ENCODE measurements at regions not wholly inside any gene's neighbourhood (a gene's known extent, or its start where the extent isn't known, plus 50 kb on each side); places are given as distances from the start of the nearest gene placed in this dataset.

DNA sequence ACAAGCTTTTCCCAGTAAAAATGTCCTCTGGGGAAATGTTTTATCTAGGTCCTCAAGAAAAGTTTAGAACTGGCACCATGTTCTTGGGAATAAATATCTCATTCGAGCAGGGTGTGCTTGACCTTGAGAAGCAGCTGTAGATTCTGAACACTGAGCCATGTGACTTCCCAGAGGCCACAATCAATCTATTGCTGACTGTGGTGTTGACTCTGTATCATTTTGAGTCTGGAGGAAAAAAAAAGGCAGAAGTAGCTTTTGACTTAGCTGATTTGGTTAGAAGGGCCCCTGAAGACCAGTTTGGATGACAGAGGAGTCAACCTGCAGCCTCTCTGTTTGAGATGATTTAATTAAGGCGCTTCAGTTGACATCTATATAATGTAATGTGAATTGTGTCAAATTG lies 592.4 kb upstream of the SEL1L start:
- intact Hi-C loops (cut with DNase I, micrococcal nuclease) = no loop called here
- Mint-ChIP-seq H3K9me3 (peaks cover 8% of the 10 kb centered on the region), H3K4me1 (ENCODE audit: low read depth) (no peaks in the 10 kb centered on the region), H3K4me3 (no peak overlapping the region), H3K36me3 (ENCODE audit: low read depth) (no peaks in the 10 kb centered on the region), H3K27me3 (no peaks in the 10 kb centered on the region), H3K27ac (no peak overlapping the region)
- H3K36me3 ChIP-seq (ENCODE audit: insufficient read depth, low read length) = no peaks in the 10 kb centered on the region
- no peaks in the 10 kb centered on the region for H3K4me1 ChIP-seq (ENCODE audit: insufficient read depth, low read length)
- CTCF ChIA-PET = no interaction called here
- ATAC-seq (ENCODE audit: poor library complexity) (no peak), DNase-seq (no peak)
- H3K27me3 ChIP-seq (ENCODE audit: control insufficient read depth in 1 of 2, insufficient read depth in 2 of 2, low read length in 2 of 2) = no peaks in the 10 kb centered on the region
- TF ChIP-seq, protein P1, sequence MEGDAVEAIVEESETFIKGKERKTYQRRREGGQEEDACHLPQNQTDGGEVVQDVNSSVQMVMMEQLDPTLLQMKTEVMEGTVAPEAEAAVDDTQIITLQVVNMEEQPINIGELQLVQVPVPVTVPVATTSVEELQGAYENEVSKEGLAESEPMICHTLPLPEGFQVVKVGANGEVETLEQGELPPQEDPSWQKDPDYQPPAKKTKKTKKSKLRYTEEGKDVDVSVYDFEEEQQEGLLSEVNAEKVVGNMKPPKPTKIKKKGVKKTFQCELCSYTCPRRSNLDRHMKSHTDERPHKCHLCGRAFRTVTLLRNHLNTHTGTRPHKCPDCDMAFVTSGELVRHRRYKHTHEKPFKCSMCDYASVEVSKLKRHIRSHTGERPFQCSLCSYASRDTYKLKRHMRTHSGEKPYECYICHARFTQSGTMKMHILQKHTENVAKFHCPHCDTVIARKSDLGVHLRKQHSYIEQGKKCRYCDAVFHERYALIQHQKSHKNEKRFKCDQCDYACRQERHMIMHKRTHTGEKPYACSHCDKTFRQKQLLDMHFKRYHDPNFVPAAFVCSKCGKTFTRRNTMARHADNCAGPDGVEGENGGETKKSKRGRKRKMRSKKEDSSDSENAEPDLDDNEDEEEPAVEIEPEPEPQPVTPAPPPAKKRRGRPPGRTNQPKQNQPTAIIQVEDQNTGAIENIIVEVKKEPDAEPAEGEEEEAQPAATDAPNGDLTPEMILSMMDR (IDR thresholded peaks at IDR 0.05) = no peak
- H3K27ac ChIP-seq (ENCODE audit: low read depth in 1 of 2, low read length in 2 of 2) = no peak overlapping the region
- POLR2A ChIA-PET = no interaction called here
- no peaks in the 10 kb centered on the region for H3K9me3 ChIP-seq (ENCODE audit: control insufficient read depth in 1 of 2, insufficient read depth in 1 of 2, low read length in 2 of 2)
- no peak overlapping the region for H3K4me3 ChIP-seq (ENCODE audit: low read length)

DNA sequence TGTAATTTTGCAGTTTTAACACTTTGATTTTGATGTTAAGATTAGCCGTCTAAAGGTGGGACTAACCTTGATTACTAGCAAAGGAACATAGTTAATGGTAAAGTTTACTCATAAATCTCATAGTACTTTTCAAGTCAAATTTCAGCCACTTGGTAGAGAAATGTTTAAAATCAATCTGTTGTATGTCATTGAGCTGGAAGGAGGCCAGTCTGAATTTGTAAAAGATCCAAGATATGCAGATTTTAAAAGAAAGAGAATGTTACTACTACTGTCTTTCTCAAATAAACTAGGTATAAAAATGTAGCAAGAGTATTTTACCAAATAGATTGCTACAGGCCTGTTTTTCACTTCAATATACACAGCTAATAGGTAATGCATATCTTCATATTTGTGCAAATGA lies 600.8 kb upstream of the SEL1L start:
- H3K36me3 ChIP-seq (ENCODE audit: insufficient read depth, low read length) = no peaks in the 10 kb centered on the region
- H3K27ac ChIP-seq (ENCODE audit: low read depth in 1 of 2, low read length in 2 of 2) = no peak overlapping the region
- ATAC-seq (ENCODE audit: poor library complexity) = no peak
- no peaks in the 10 kb centered on the region for H3K4me1 Mint-ChIP-seq (ENCODE audit: low read depth)
- H3K27ac Mint-ChIP-seq = no peak overlapping the region
- H3K9me3 ChIP-seq (ENCODE audit: control insufficient read depth in 1 of 2, insufficient read depth in 1 of 2, low read length in 2 of 2) = peaks cover 5 to 6% of the 10 kb centered on the region in 2 experiments
- no peak for DNase-seq
- H3K4me3 ChIP-seq (ENCODE audit: low read length) = no peak overlapping the region
- H3K9me3 Mint-ChIP-seq = peaks cover 19% of the 10 kb centered on the region
- ChIA-PET POLR2A (no interaction called here), CTCF (no interaction called here)
- no peaks in the 10 kb centered on the region for H3K36me3 Mint-ChIP-seq (ENCODE audit: low read depth)
- no peaks in the 10 kb centered on the region for H3K27me3 Mint-ChIP-seq
- TF ChIP-seq, protein P1 (IDR thresholded peaks at IDR 0.05) = no peak
- intact Hi-C loops (cut with DNase I, micrococcal nuclease) = no loop called here
- H3K4me1 ChIP-seq (ENCODE audit: insufficient read depth, low read length) = no peaks in the 10 kb centered on the region
- H3K4me3 Mint-ChIP-seq = no peak overlapping the region
- no peaks in the 10 kb centered on the region for H3K27me3 ChIP-seq (ENCODE audit: control insufficient read depth in 1 of 2, insufficient read depth in 2 of 2, low read length in 2 of 2)

DNA sequence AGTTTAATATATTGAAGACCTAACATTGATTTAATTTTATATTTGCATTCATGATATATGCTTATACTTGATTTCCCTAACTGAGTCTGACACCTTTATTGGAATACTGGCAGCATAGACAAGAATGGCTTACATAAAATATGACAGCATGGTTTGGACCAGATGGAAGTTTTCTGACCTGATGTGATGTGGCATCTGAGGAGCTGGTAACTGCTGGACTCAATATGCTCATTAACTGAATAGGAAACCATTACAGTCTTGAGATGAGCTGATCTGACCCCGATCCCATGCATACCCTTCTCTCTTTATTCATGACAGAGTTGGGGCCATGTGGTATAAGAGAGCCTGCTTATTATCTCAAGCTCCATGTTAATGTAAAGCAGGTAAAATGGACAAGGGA lies 604.8 kb upstream of the SEL1L start:
- Histone ChIP-seq H3K27me3 (ENCODE audit: control insufficient read depth in 1 of 2, insufficient read depth in 2 of 2, low read length in 2 of 2) (no peaks in the 10 kb centered on the region), H3K27ac (ENCODE audit: low read depth in 1 of 2, low read length in 2 of 2) (no peak overlapping the region), H3K36me3 (ENCODE audit: insufficient read depth, low read length) (no peaks in the 10 kb centered on the region), H3K4me1 (ENCODE audit: insufficient read depth, low read length) (no peaks in the 10 kb centered on the region), H3K4me3 (ENCODE audit: low read length) (no peak overlapping the region), H3K9me3 (ENCODE audit: control insufficient read depth in 1 of 2, insufficient read depth in 1 of 2, low read length in 2 of 2) (peaks cover 13 to 16% of the 10 kb centered on the region in 2 experiments)
- POLR2A ChIA-PET = no interaction called here
- CTCF ChIA-PET = no interaction called here
- no peak overlapping the region for H3K27ac Mint-ChIP-seq
- no peaks in the 10 kb centered on the region for H3K27me3 Mint-ChIP-seq
- no peaks in the 10 kb centered on the region for H3K36me3 Mint-ChIP-seq (ENCODE audit: low read depth)
- H3K4me3 Mint-ChIP-seq = no peak overlapping the region
- intact Hi-C loops (cut with DNase I, micrococcal nuclease) = no loop called here
- H3K4me1 Mint-ChIP-seq (ENCODE audit: low read depth) = no peaks in the 10 kb centered on the region
- TF ChIP-seq, protein P1 (IDR thresholded peaks at IDR 0.05) = no peak
- peaks cover 15% of the 10 kb centered on the region for H3K9me3 Mint-ChIP-seq
- ATAC-seq (ENCODE audit: poor library complexity) (no peak), DNase-seq (no peak)

All from CD4-positive, alpha-beta T cell (primary cell).